Endothelial cell of umbilical vein (primary cell): ENCODE measurements at regions not wholly inside any gene's neighbourhood (a gene's known extent, or its start where the extent isn't known, plus 50 kb on each side); places are given as distances from the start of the nearest gene placed in this dataset.
"Not testable (repeated sequence)": the region's sequence is repeated elsewhere in the genome, so short reads cannot be mapped to it uniquely, and the experiment has no call there.

ENCODE experiments used
- EZH2 ChIP-seq: IDR thresholded peaks from 2 replicates; pipeline ENCODE4 v1.6.1; 2012; ENCODE audit warnings: borderline replicate concordance, low read depth, mild to moderate bottlenecking, moderate library complexity, low read length, inconsistent platforms; ENCODE audit not compliant: severe bottlenecking
- POLR2A ChIP-seq: IDR thresholded peaks from 2 replicates; pipeline ENCODE4 v1.6.1; 2012; ENCODE audit warnings: low read depth, mild to moderate bottlenecking, control low read depth, low read length
- TF ChIP-seq, protein P1 (sequence below), 2 donors: IDR thresholded peaks; 1 replicate in 1 of 2; 2 replicates in 1 of 2; pipeline ENCODE4 v1.5.1; 2011; ENCODE audit warnings: low read length in 2 of 2, mild to moderate bottlenecking in 2 of 2, moderate library complexity in 2 of 2, control low read depth in 1 of 2, inconsistent platforms in 1 of 2, low read depth in 1 of 2; ENCODE audit not compliant: insufficient read depth in 1 of 2; ENCODE audit errors: extremely low read depth in 1 of 2
- TF ChIP-seq, protein P2 (sequence below): IDR thresholded peaks from 2 replicates; pipeline ENCODE4 v1.6.1; 2011; ENCODE audit not compliant: insufficient read depth, insufficient read length

DNA sequence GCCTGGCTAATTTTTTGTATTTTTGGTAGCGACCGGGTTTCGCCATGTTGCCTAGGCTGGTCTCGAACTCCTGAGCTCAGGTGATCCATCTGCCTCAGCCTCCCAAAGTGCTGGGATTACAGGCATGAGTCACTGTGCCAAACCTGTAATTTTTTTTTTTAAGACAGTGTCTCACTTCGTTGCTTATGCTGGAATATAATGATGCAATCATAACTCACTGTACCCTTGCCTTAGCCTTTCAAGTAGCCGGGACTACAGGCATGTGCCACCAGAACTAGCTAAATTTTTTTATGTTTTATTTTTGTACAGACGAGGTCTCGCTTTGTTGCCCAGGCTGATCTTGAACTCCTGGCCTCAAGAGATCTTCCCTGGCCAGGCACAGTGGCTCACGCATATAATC lies 57.3 kb upstream of the RABGAP1L start:
- TF ChIP-seq EZH2, POLR2A: not testable (repeated sequence)
- TF ChIP-seq, protein P1, sequence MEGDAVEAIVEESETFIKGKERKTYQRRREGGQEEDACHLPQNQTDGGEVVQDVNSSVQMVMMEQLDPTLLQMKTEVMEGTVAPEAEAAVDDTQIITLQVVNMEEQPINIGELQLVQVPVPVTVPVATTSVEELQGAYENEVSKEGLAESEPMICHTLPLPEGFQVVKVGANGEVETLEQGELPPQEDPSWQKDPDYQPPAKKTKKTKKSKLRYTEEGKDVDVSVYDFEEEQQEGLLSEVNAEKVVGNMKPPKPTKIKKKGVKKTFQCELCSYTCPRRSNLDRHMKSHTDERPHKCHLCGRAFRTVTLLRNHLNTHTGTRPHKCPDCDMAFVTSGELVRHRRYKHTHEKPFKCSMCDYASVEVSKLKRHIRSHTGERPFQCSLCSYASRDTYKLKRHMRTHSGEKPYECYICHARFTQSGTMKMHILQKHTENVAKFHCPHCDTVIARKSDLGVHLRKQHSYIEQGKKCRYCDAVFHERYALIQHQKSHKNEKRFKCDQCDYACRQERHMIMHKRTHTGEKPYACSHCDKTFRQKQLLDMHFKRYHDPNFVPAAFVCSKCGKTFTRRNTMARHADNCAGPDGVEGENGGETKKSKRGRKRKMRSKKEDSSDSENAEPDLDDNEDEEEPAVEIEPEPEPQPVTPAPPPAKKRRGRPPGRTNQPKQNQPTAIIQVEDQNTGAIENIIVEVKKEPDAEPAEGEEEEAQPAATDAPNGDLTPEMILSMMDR (IDR thresholded peaks at IDR 0.05; ENCODE audit: extremely low read depth in 1 of 2, insufficient read depth in 1 of 2, low read depth in 1 of 2, low read length in 2 of 2) = not testable (repeated sequence)
- TF ChIP-seq, protein P2, sequence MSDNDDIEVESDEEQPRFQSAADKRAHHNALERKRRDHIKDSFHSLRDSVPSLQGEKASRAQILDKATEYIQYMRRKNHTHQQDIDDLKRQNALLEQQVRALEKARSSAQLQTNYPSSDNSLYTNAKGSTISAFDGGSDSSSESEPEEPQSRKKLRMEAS = not testable (repeated sequence)
